Liver (tissue), 8 donors: ENCODE measurements at regions not wholly inside any gene's neighbourhood (a gene's known extent, or its start where the extent isn't known, plus 50 kb on each side); places are given as distances from the start of the nearest gene placed in this dataset.
"Not testable (repeated sequence)": the region's sequence is repeated elsewhere in the genome, so short reads cannot be mapped to it uniquely, and the experiment has no call there.

Source experiments
- DNase-seq: peaks from one replicate; pipeline ENCODE4 v3.0.0-alpha.2; 2017; ENCODE audit warnings: low spot score
- H3K27ac ChIP-seq, 2 donors: one replicate each; pipeline ENCODE4 v1.7.0; 2013; ENCODE audit warnings: inconsistent platforms in 2 of 2, low read length in 2 of 2, control low read depth in 1 of 2, low read depth in 1 of 2, mild to moderate bottlenecking in 1 of 2
- H3K27me3 ChIP-seq, 4 donors: one replicate each; pipeline versions ENCODE4 v1.6.1 to v1.7.0; 2013; ENCODE audit warnings: low read length in 3 of 4, inconsistent platforms in 1 of 4, mild to moderate bottlenecking in 1 of 4, moderate library complexity in 1 of 4; ENCODE audit not compliant: control insufficient read depth in 4 of 4, insufficient read depth in 4 of 4
- H3K36me3 ChIP-seq, 4 donors: one replicate each; pipeline versions ENCODE4 v1.6.1 to v1.7.0; 2013; ENCODE audit warnings: low read length in 3 of 4, mild to moderate bottlenecking in 3 of 4, low read depth in 1 of 4, moderate library complexity in 1 of 4; ENCODE audit not compliant: control insufficient read depth in 4 of 4, insufficient read depth in 3 of 4
- H3K4me1 ChIP-seq, 4 donors: one replicate each; pipeline versions ENCODE4 v1.6.1 to v1.7.0; 2013; ENCODE audit warnings: low read length in 3 of 4, mild to moderate bottlenecking in 3 of 4, moderate library complexity in 1 of 4; ENCODE audit not compliant: control insufficient read depth in 4 of 4, insufficient read depth in 4 of 4
- H3K4me3 ChIP-seq, 3 donors: one replicate each; pipeline versions ENCODE4 v1.6.1 to v1.7.0; 2013; ENCODE audit warnings: low read length in 3 of 3, control low read depth in 1 of 3, low read depth in 1 of 3, mild to moderate bottlenecking in 1 of 3
- H3K9ac ChIP-seq, 2 donors: one replicate each; pipeline ENCODE4 v1.7.0; 2013; ENCODE audit warnings: low read length in 2 of 2, mild to moderate bottlenecking in 2 of 2, moderate library complexity in 2 of 2, control low read depth in 1 of 2, low read depth in 1 of 2
- H3K9me3 ChIP-seq, 4 donors: one replicate each; pipeline versions ENCODE4 v1.6.1 to v1.7.0; 2013; ENCODE audit warnings: low read length in 3 of 4; ENCODE audit not compliant: control insufficient read depth in 4 of 4
- FOXA1 ChIP-seq: IDR thresholded peaks from 2 replicates; pipeline ENCODE4 v1.6.1; 2016; ENCODE audit warnings: antibody characterized with exemption
- FOXA2 ChIP-seq: IDR thresholded peaks from 2 replicates; pipeline ENCODE4 v1.6.1; 2016; ENCODE audit warnings: antibody characterized with exemption
- NR2F2 ChIP-seq: IDR thresholded peaks from 2 replicates; pipeline ENCODE4 v1.6.1; 2016; ENCODE audit warnings: antibody characterized with exemption
- RXRA ChIP-seq, 2 donors: IDR thresholded peaks; 2 replicates each; pipeline ENCODE4 v1.6.1; 2017 to 2018; ENCODE audit warnings: antibody characterized with exemption in 2 of 2, mild to moderate bottlenecking in 1 of 2
- SP1 ChIP-seq: IDR thresholded peaks from 2 replicates; pipeline ENCODE4 v1.6.1; 2018; ENCODE audit warnings: antibody characterized with exemption, mild to moderate bottlenecking
- TAF1 ChIP-seq: conservative IDR thresholded peaks from 2 replicates; pipeline ENCODE4 v1.6.1; 2016; ENCODE audit warnings: antibody characterized with exemption, mild to moderate bottlenecking
- WGBS: extraction: QIAGEN DNeasy Blood & Tissue Kit; methylation state at CpG from one replicate; pipeline ENCODE4 v1.1.7; 2013; 5-methylcytosine and 5-hydroxymethylcytosine counted together
- TF ChIP-seq, protein P1 (sequence below): fragments of 150-350 bp; IDR thresholded peaks from 2 replicates; pipeline ENCODE4 v1.5.1; 2017; ENCODE audit warnings: improper control_type of control experiment, low read depth, low read length; ENCODE audit not compliant: missing input control
- TF ChIP-seq, protein P2 (sequence below): IDR thresholded peaks from 2 replicates; pipeline ENCODE4 v1.6.1; 2016; ENCODE audit warnings: antibody characterized with exemption, mild to moderate bottlenecking
- TF ChIP-seq, protein P3 (sequence below): IDR thresholded peaks from 2 replicates; pipeline ENCODE4 v1.6.1; 2016; ENCODE audit warnings: antibody characterized with exemption
- donor health status: healthy.
- donor health status: healthy.
- donor health status: healthy.
- donor health status: healthy.
- donor health status: healthy.

DNA sequence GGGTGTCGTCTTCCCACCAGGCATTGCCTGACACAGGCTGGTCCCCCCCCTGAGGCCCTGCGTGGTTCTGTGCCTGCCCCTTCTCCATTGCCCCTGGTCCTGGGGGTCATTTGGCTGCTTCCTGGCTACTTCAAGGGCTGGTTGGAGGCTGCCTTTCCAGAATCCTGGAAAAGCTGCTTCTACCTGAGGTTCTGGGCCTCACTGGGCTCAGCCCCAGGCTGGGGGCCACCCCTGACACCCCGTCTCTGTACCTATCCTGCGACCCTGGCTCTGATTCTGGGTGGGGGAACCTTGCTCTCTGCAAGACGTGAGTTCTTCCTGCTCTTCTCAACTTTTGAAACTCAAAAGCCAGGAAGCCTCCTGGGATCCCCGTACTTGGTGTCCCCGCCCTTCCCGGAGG is 149.3 kb upstream of the PTPN1 start:
- H3K36me3 ChIP-seq = no peaks in the 10 kb centered on the region
- no peak overlapping the region for H3K4me3 ChIP-seq
- 82% methylated on average over 8 of the region's 8 CpGs for WGBS

DNA sequence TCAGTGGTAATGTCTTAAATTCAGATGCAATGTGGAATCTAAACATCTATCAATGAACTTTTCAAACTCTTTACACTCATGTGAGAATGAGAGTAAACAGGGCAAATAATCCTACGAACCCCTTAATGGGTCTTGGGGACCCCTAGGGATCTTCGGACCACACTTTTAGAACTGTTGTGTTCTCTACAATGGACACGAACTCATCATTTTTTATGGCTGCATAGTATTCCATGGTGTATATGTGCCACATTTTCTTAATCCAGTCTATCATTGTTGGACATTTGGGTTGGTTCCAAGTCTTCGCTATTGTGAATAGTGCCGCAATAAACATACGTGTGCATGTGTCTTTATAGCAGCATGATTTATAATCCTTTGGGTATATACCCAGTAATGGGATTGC is 148.0 kb upstream of the PTPN1 start:
- not testable (repeated sequence) for H3K36me3 ChIP-seq, H3K4me1 ChIP-seq, H3K27ac ChIP-seq, H3K9me3 ChIP-seq, H3K4me3 ChIP-seq, DNase-seq, H3K9ac ChIP-seq, H3K27me3 ChIP-seq
- WGBS = 95% methylated on average over 3 of the region's 6 CpGs

More for the DNA sequence above, 149.3 kb upstream of the PTPN1 start:
- TF ChIP-seq FOXA1 = no peak
- TF ChIP-seq NR2F2 = no peak
- no peak for TF ChIP-seq TAF1
- TF ChIP-seq, protein P1, sequence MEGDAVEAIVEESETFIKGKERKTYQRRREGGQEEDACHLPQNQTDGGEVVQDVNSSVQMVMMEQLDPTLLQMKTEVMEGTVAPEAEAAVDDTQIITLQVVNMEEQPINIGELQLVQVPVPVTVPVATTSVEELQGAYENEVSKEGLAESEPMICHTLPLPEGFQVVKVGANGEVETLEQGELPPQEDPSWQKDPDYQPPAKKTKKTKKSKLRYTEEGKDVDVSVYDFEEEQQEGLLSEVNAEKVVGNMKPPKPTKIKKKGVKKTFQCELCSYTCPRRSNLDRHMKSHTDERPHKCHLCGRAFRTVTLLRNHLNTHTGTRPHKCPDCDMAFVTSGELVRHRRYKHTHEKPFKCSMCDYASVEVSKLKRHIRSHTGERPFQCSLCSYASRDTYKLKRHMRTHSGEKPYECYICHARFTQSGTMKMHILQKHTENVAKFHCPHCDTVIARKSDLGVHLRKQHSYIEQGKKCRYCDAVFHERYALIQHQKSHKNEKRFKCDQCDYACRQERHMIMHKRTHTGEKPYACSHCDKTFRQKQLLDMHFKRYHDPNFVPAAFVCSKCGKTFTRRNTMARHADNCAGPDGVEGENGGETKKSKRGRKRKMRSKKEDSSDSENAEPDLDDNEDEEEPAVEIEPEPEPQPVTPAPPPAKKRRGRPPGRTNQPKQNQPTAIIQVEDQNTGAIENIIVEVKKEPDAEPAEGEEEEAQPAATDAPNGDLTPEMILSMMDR = no peak
- no peak for TF ChIP-seq RXRA (IDR thresholded peaks at IDR 0.05)
- TF ChIP-seq, protein P2, sequence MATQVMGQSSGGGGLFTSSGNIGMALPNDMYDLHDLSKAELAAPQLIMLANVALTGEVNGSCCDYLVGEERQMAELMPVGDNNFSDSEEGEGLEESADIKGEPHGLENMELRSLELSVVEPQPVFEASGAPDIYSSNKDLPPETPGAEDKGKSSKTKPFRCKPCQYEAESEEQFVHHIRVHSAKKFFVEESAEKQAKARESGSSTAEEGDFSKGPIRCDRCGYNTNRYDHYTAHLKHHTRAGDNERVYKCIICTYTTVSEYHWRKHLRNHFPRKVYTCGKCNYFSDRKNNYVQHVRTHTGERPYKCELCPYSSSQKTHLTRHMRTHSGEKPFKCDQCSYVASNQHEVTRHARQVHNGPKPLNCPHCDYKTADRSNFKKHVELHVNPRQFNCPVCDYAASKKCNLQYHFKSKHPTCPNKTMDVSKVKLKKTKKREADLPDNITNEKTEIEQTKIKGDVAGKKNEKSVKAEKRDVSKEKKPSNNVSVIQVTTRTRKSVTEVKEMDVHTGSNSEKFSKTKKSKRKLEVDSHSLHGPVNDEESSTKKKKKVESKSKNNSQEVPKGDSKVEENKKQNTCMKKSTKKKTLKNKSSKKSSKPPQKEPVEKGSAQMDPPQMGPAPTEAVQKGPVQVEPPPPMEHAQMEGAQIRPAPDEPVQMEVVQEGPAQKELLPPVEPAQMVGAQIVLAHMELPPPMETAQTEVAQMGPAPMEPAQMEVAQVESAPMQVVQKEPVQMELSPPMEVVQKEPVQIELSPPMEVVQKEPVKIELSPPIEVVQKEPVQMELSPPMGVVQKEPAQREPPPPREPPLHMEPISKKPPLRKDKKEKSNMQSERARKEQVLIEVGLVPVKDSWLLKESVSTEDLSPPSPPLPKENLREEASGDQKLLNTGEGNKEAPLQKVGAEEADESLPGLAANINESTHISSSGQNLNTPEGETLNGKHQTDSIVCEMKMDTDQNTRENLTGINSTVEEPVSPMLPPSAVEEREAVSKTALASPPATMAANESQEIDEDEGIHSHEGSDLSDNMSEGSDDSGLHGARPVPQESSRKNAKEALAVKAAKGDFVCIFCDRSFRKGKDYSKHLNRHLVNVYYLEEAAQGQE = no peak
- no peak for TF ChIP-seq SP1
- TF ChIP-seq FOXA2 = no peak
- Histone ChIP-seq H3K4me1 (no peaks in the 10 kb centered on the region), H3K27ac (no peak overlapping the region), H3K9me3 (no peaks in the 10 kb centered on the region), H3K27me3 (no peaks in the 10 kb centered on the region), H3K9ac (no peak overlapping the region)
- DNase-seq = no peak

DNA sequence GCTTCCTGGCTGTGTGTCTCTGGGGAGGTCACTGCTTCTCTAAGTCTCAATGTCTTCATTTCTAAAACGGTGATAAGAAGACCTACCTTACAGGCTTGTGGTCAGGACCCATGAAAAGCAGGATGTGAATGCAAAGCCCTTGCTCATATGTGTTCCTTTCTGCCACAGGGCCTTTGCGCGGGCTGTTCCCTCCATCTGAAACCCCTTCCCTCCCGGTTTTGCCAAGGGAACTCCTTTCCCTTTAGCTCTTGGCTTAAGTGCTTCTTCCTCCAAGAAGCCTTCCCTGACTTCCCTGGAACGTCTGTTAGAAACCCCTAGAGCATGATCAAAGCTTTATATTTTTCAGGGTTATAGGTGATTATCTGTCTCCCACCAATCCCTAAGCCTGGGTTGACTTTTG is 147.2 kb upstream of the PTPN1 start:
- Histone ChIP-seq H3K4me3 (no peak overlapping the region), H3K27me3 (no peaks in the 10 kb centered on the region), H3K4me1 (peaks cover 0 to 10% (median 6%) of the 10 kb centered on the region in 4 donors), H3K9ac (no peak overlapping the region), H3K27ac (no peak overlapping the region), H3K36me3 (no peaks in the 10 kb centered on the region), H3K9me3 (no peaks in the 10 kb centered on the region)
- WGBS = 56% methylated on average over 5 of the region's 5 CpGs
- TF ChIP-seq NR2F2 (no peak), FOXA1 (no peak), RXRA (IDR thresholded peaks at IDR 0.05) (no peak)
- TF ChIP-seq, protein P3, sequence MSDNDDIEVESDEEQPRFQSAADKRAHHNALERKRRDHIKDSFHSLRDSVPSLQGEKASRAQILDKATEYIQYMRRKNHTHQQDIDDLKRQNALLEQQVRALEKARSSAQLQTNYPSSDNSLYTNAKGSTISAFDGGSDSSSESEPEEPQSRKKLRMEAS = no peak
- DNase-seq = no peak
